NCI-H146 (cell line): ENCODE measurements at regions not wholly inside any gene's neighbourhood (a gene's known extent, or its start where the extent isn't known, plus 50 kb on each side); places are given as distances from the start of the nearest gene placed in this dataset.
"Not testable (repeated sequence)": the region's sequence is repeated elsewhere in the genome, so short reads cannot be mapped to it uniquely, and the experiment has no call there.

Source experiments
- DNase-seq: peaks from one replicate; lab custom pipeline; 2025; lab: John Stamatoyannopoulos, UW

GRCh38 chr14:105678996-105679958 lies 152.9 kb downstream of the TMEM121 start:
- not testable (repeated sequence) for DNase-seq

GRCh38 chr14:105679959-105680735 lies 153.8 kb downstream of the TMEM121 start:
- not testable (repeated sequence) for DNase-seq

GRCh38 chr14:105680736-105681098 lies 154.3 kb downstream of the TMEM121 start:
- not testable (repeated sequence) for DNase-seq

GRCh38 chr14:105681606-105682185 lies 155.3 kb downstream of the TMEM121 start:
- not testable (repeated sequence) for DNase-seq

GRCh38 chr14:105682442-105682841 lies 156.1 kb downstream of the TMEM121 start:
- DNase-seq, result not testable (repeated sequence)

GRCh38 chr14:105682956-105683570 lies 156.7 kb downstream of the TMEM121 start:
- no peak for DNase-seq

GRCh38 chr14:105684056-105684455 lies 157.7 kb downstream of the TMEM121 start:
- not testable (repeated sequence) for DNase-seq

GRCh38 chr14:105684597-105684996 lies 158.2 kb downstream of the TMEM121 start:
- DNase-seq, result not testable (repeated sequence)

GRCh38 chr14:105685003-105685402 lies 158.6 kb downstream of the TMEM121 start:
- DNase-seq, result no peak

GRCh38 chr14:105685605-105686004 lies 159.2 kb downstream of the TMEM121 start:
- not testable (repeated sequence) for DNase-seq

- not testable (repeated sequence) for DNase-seq
Measured at GRCh38 chr14:105686050-105686449, 159.7 kb downstream of the TMEM121 start.

- DNase-seq, result not testable (repeated sequence)
Measured at GRCh38 chr14:105686462-105687170, 160.2 kb downstream of the TMEM121 start.

- DNase-seq, result not testable (repeated sequence)
Measured at GRCh38 chr14:105687171-105688022, 161.0 kb downstream of the TMEM121 start.

- DNase-seq, result not testable (repeated sequence)
Measured at GRCh38 chr14:105688023-105688351, 161.6 kb downstream of the TMEM121 start.

- DNase-seq, result not testable (repeated sequence)
Measured at GRCh38 chr14:105688664-105689221, 162.4 kb downstream of the TMEM121 start.

- no peak for DNase-seq
Measured at GRCh38 chr14:105689722-105690121, 163.3 kb downstream of the TMEM121 start.

GRCh38 chr14:105690671-105691070 lies 164.3 kb downstream of the TMEM121 start:
- no peak for DNase-seq

- not testable (repeated sequence) for DNase-seq
Measured at GRCh38 chr14:105691321-105692109, 165.1 kb downstream of the TMEM121 start.

GRCh38 chr14:105692110-105692685 lies 165.8 kb downstream of the TMEM121 start:
- DNase-seq, result not testable (repeated sequence)
